ENCODE measurements at regions not wholly inside any gene's neighbourhood (a gene's known extent, or its start where the extent isn't known, plus 50 kb on each side); places are given as distances from the start of the nearest gene placed in this dataset.
"Not testable (repeated sequence)": the region's sequence is repeated elsewhere in the genome, so short reads cannot be mapped to it uniquely, and the experiment has no call there.

DNA sequence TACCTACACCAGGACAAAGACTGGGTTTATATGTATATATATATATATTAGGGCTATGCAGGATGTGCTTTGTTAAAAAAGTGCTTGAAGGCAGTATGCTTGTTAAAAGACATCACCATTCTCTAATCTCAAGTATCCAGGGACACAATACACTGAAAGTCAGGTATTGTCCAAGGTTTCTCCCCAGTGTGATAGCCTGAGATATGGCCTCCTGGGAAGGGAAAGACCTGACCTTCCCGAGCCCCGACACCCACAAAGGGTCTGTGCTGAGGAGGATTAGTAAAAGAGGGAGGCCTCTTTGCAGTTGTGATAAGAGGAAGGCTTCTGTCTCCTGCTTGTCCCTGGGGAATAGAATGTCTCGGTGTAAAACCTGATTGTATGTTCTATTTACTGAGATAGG, 156.9 kb downstream of the GPX5 start:
- TF ChIP-seq EZH2phosphoT487 (IDR thresholded peaks at IDR 0.05; ENCODE audit: insufficient read depth, low read depth) (no peak), EZH2 (IDR thresholded peaks at IDR 0.05; ENCODE audit: insufficient read depth, poor library complexity, severe bottlenecking) (no peak)
- no peaks in the 10 kb centered on the region for H4K20me1 ChIP-seq (ENCODE audit: insufficient read depth)
- no peak overlapping the region for H2AFZ ChIP-seq
- H3K9ac ChIP-seq: no peak overlapping the region
- no peak overlapping the region for H3K4me2 ChIP-seq (ENCODE audit: unreplicated experiment)
- H3F3A ChIP-seq (ENCODE audit: insufficient read depth): no peaks in the 10 kb centered on the region
- H3K27ac ChIP-seq: no peak overlapping the region
- no peaks in the 10 kb centered on the region for H3K79me2 ChIP-seq (ENCODE audit: insufficient read depth)
- H3K9me3 ChIP-seq (ENCODE audit: low read depth): no peaks in the 10 kb centered on the region
- H3K36me3 ChIP-seq (ENCODE audit: low read depth): no peaks in the 10 kb centered on the region
- no peaks in the 10 kb centered on the region for H3K4me1 ChIP-seq (ENCODE audit: insufficient read depth)
- peaks cover 25% of the 10 kb centered on the region for H3K27me3 ChIP-seq (replicated peaks; ENCODE audit: insufficient read depth)
- DNase-seq: no peak
- H3K9me2 ChIP-seq (ENCODE audit: insufficient read depth): no peaks in the 10 kb centered on the region
- no peak overlapping the region for H3K4me3 ChIP-seq
- in situ Hi-C loops (cut with MboI): loop anchor here (10.0 to 25.0 kb wide), 2 partner anchors 332 to 905 kb away; partner anchors contain the start of gene OR2H2
- 3 to 11% methylated on average over 3 of the region's 3 CpGs for WGBS, 2 experiments (ENCODE audit: low coverage in 1 of 2, low lambda C conversion rate in 2 of 2, missing lambda C conversion rate in 2 of 2)

DNA sequence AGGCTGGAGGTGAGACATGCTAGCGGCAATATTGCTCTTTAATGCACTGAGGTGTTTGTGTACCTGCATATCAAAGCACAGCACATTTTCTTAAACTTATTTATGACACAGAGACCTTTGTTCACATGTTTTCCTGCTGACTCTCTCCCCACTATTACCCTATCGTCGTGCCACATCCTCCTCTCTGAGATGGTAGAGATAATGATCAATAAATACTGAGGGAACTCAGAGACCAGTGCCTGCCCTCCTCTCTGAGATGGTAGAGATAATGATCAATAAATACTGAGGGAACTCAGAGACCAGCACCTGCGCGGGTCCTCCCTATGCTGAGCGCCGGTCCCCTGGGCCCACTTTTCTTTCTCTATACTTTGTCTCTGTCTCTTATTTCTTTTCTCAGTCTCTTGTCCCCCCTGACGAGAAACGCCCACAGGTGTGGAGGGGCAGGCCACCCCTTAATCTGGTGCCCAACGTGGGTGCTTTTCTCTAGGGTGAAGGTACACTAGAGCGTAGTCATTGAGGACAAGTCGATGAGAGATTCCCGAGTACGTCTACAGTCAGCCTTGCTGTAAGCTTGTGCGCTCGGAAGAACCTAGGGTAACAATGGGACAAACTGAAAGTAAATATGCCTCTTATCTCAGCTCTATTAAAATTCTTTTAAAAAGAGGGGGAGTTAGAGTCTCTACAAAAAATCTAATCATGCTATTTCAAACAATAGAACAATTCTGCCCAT, 157.4 kb downstream of the GPX5 start:
- H2AFZ ChIP-seq; H3K4me2 ChIP-seq (ENCODE audit: unreplicated experiment); H3F3A ChIP-seq (ENCODE audit: insufficient read depth); H3K4me3 ChIP-seq; H4K20me1 ChIP-seq (ENCODE audit: insufficient read depth); H3K9me2 ChIP-seq (ENCODE audit: insufficient read depth); H3K9ac ChIP-seq; H3K9me3 ChIP-seq (ENCODE audit: low read depth); H3K36me3 ChIP-seq (ENCODE audit: low read depth); DNase-seq; H3K79me2 ChIP-seq (ENCODE audit: insufficient read depth); H3K27ac ChIP-seq; H3K4me1 ChIP-seq (ENCODE audit: insufficient read depth): not testable (repeated sequence)
- peaks cover 29% of the 10 kb centered on the region for H3K27me3 ChIP-seq (replicated peaks; ENCODE audit: insufficient read depth)
- WGBS, 2 experiments (ENCODE audit: low coverage in 1 of 2, low lambda C conversion rate in 2 of 2, missing lambda C conversion rate in 2 of 2): 63 to 68% methylated on average over 16 of the region's 16 CpGs
- in situ Hi-C loops (cut with MboI): loop anchor here (10.0 to 25.0 kb wide), 2 partner anchors 332 to 904 kb away; partner anchors contain the start of gene OR2H2

DNA sequence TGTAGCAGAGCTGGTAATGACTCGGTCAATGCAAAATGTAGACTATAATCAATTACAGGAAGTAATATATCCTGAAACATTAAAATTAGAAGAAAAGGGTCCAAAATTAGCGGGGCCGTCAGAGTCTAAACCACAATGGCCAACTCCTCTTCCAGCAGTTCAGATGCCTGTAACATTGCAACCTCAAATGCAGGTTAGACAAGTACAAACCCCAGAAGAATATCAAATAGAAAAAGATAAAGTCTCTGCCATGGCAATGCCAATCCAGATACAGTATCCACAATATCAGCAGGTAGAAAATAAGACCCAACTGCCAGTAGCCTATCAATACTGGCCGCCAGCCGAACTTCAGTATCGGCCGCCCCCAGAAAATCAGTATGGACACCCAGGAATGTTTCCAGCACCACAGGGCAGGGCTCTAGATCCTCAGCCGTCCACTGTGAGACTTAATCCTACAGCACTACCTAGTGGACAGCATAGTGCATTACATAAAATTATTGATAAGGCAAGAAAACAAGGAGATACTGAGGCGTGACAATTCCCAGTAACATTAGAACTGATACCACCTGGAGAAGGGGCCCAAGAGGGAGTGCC, 158.4 kb downstream of the GPX5 start:
- no peaks in the 10 kb centered on the region for H3F3A ChIP-seq (ENCODE audit: insufficient read depth)
- H3K27me3 ChIP-seq (replicated peaks; ENCODE audit: insufficient read depth): peaks cover 35% of the 10 kb centered on the region
- no peak overlapping the region for H3K9ac ChIP-seq
- no peak overlapping the region for H3K4me3 ChIP-seq
- in situ Hi-C loops (cut with MboI): loop anchor here (10.0 to 25.0 kb wide), 2 partner anchors 331 to 903 kb away; partner anchors contain the start of gene OR2H2
- no peaks in the 10 kb centered on the region for H3K9me3 ChIP-seq (ENCODE audit: low read depth)
- no peaks in the 10 kb centered on the region for H4K20me1 ChIP-seq (ENCODE audit: insufficient read depth)
- no peaks in the 10 kb centered on the region for H3K9me2 ChIP-seq (ENCODE audit: insufficient read depth)
- 30 to 31% methylated on average over 9 of the region's 9 CpGs for WGBS, 2 experiments (ENCODE audit: low coverage in 1 of 2, low lambda C conversion rate in 2 of 2, missing lambda C conversion rate in 2 of 2)
- no peak overlapping the region for H2AFZ ChIP-seq
- no peaks in the 10 kb centered on the region for H3K79me2 ChIP-seq (ENCODE audit: insufficient read depth)
- H3K4me2 ChIP-seq (ENCODE audit: unreplicated experiment): no peak overlapping the region
- no peak overlapping the region for H3K27ac ChIP-seq
- DNase-seq: peak; percentile 73
- H3K4me1 ChIP-seq (ENCODE audit: insufficient read depth): no peaks in the 10 kb centered on the region
- H3K36me3 ChIP-seq (ENCODE audit: low read depth): no peaks in the 10 kb centered on the region
- TF ChIP-seq EZH2 (IDR thresholded peaks at IDR 0.05; ENCODE audit: insufficient read depth, poor library complexity, severe bottlenecking) (no peak), EZH2phosphoT487 (IDR thresholded peaks at IDR 0.05; ENCODE audit: insufficient read depth, low read depth) (no peak)

DNA sequence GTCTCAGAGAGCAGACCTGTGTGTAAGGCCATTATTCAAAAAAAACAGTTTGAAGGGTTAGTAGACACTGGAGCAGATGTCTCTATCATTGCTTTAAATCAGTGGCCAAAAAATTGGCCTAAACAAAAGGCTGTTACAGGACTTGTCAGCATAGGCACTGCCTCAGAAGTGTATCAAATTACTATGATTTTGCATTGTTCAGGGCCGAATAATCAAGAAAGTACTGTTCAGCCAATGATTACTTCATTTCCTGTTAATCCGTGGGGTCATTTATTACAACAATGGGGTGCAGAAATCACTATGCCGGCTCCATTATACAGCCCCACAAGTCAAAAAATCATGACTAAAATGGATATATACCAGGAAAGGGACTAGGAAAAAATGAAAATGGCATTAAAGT, 160.3 kb downstream of the GPX5 start:
- H3K4me3 ChIP-seq: peak overlapping the region; percentile 49
- in situ Hi-C loops (cut with MboI): loop anchor here (10.0 to 25.0 kb wide), 2 partner anchors 329 to 901 kb away; partner anchors contain the start of gene OR2H2
- not testable (repeated sequence) for H3K36me3 ChIP-seq (ENCODE audit: low read depth); H3K79me2 ChIP-seq (ENCODE audit: insufficient read depth); H3F3A ChIP-seq (ENCODE audit: insufficient read depth); H3K9ac ChIP-seq; H3K9me2 ChIP-seq (ENCODE audit: insufficient read depth); H3K9me3 ChIP-seq (ENCODE audit: low read depth); H3K4me1 ChIP-seq (ENCODE audit: insufficient read depth); H4K20me1 ChIP-seq (ENCODE audit: insufficient read depth); H3K27ac ChIP-seq
- WGBS, 2 experiments (ENCODE audit: low coverage in 1 of 2, low lambda C conversion rate in 2 of 2, missing lambda C conversion rate in 2 of 2): 0% methylated on average over 3 of the region's 3 CpGs
- DNase-seq: peak; percentile 29
- peak overlapping the region; percentile 25 for H3K4me2 ChIP-seq (ENCODE audit: unreplicated experiment)
- peaks cover 50% of the 10 kb centered on the region for H3K27me3 ChIP-seq (replicated peaks; ENCODE audit: insufficient read depth)
- peak overlapping the region; percentile 65 for H2AFZ ChIP-seq

DNA sequence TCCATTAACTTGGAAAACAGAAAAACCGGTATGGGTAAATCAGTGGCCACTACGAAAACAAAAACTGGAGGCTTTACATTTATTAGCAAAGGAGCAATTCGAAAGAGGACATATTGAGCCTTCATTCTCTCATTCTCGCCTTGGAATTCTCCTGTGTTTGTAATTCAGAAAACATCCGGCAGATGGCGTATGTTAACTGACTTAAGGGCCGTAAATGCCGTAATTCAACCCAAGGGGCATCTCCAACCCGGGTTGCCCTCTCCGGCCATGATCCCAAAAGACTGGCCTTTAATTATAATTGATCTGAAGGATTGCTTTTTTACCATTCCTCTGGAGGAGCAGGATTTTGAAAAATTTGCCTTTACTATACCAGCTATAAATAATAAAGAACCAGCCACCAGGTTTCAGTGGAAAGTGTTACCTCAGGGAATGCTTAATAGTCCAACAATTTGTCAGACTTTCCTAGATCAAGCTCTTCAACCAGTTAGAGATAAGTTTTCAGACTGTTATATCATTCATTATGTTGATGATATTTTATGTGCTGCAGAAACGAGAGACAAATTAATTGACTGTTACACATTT, 160.9 kb downstream of the GPX5 start:
- 2% methylated on average over 11 of the region's 11 CpGs for WGBS, 2 experiments (ENCODE audit: low coverage in 1 of 2, low lambda C conversion rate in 2 of 2, missing lambda C conversion rate in 2 of 2)
- H4K20me1 ChIP-seq (ENCODE audit: insufficient read depth); H3F3A ChIP-seq (ENCODE audit: insufficient read depth); H3K4me1 ChIP-seq (ENCODE audit: insufficient read depth); H3K9ac ChIP-seq; H3K36me3 ChIP-seq (ENCODE audit: low read depth); H3K9me2 ChIP-seq (ENCODE audit: insufficient read depth); H3K79me2 ChIP-seq (ENCODE audit: insufficient read depth); H3K27ac ChIP-seq; H3K9me3 ChIP-seq (ENCODE audit: low read depth): not testable (repeated sequence)
- peak; percentile 68 for DNase-seq
- Histone ChIP-seq H3K27me3 (replicated peaks; ENCODE audit: insufficient read depth) (peaks cover 46% of the 10 kb centered on the region), H3K4me3 (peak overlapping the region; percentile 49), H2AFZ (peak overlapping the region; percentile 65), H3K4me2 (ENCODE audit: unreplicated experiment) (peak overlapping the region; percentile 25)
- in situ Hi-C loops (cut with MboI): loop anchor here (10.0 to 25.0 kb wide), 2 partner anchors 328 to 901 kb away; partner anchors contain the start of gene OR2H2

DNA sequence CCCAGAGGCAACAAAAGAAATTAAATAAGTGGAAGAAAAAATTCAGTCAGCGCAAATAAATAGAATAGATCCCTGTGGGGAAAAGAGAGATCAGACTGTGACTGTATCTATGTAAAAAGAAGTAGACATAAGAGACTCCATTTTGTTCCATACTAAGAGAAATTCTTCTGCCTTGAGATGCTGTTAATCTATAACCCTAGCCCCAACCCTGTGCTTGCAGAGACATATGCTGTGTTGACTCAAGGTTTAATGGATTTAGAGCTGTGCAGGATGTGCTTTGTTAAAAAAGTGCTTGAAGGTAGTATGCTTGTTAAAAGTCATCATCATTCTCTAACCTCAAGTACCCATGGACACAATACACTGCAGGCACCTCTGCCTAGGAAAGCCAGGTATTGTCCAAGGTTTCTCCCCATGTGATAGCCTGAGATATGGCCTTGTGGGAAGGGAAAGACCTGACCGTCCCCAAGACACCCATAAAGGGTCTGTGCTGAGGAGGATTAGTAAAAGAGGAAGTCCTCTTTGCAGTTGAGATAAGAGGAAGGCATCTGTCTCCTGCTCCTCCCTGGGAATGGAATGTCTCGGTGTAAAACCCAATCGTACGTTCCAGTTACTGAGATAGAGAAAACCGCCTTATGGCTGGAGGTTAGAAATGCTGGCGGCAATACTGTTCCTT, 161.8 kb downstream of the GPX5 start:
- not testable (repeated sequence) for H3K4me2 ChIP-seq (ENCODE audit: unreplicated experiment); H3K9me3 ChIP-seq (ENCODE audit: low read depth); H4K20me1 ChIP-seq (ENCODE audit: insufficient read depth); H3F3A ChIP-seq (ENCODE audit: insufficient read depth); H2AFZ ChIP-seq; DNase-seq; H3K4me1 ChIP-seq (ENCODE audit: insufficient read depth); H3K9ac ChIP-seq; H3K9me2 ChIP-seq (ENCODE audit: insufficient read depth); H3K27ac ChIP-seq; H3K36me3 ChIP-seq (ENCODE audit: low read depth); H3K79me2 ChIP-seq (ENCODE audit: insufficient read depth); H3K4me3 ChIP-seq
- in situ Hi-C loops (cut with MboI): loop anchor here (10.0 to 25.0 kb wide), 2 partner anchors 327 to 900 kb away; partner anchors contain the start of gene OR2H2
- WGBS, 2 experiments (ENCODE audit: low coverage in 1 of 2, low lambda C conversion rate in 2 of 2, missing lambda C conversion rate in 2 of 2): 2% methylated on average over 7 of the region's 7 CpGs
- peaks cover 45% of the 10 kb centered on the region for H3K27me3 ChIP-seq (replicated peaks; ENCODE audit: insufficient read depth)

Data from GM23248 (cell line).